ENCODE measurements at regions not wholly inside any gene's neighbourhood (a gene's known extent, or its start where the extent isn't known, plus 50 kb on each side); places are given as distances from the start of the nearest gene placed in this dataset.

DNA sequence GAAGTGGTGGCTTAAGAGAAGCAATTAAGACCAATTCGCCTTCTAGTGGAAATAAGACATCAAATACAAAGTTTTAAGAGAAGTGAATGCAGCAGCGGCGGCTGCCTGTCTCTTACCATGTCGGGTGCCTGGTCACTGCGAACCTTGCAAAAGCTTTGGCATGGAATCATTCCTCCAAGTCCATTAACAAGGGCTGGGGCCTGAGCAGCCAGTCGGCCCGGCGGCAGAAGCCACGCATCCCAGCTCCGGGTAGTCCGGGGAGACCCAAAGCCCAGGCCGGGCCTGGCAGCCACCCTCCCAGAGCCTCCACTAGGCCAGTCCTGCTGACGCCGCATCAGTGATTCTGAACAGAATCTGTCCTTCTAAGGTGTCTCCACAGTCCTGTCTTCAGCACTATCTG lies 321.0 kb downstream of the TMEM121 start:
- H3K27ac Mint-ChIP-seq (ENCODE audit: unreplicated experiment), result no peak overlapping the region
- H3K9me3 Mint-ChIP-seq (ENCODE audit: unreplicated experiment), result peaks cover 25% of the 10 kb centered on the region
- H3K4me2 ChIP-seq (ENCODE audit: low read length), result no peak overlapping the region
- no peaks in the 10 kb centered on the region for H3K79me2 ChIP-seq (ENCODE audit: insufficient read depth, low read length)
- FAIRE-seq, result no peak
- no peak overlapping the region for H2AFZ ChIP-seq (ENCODE audit: low read depth, low read length)
- TF ChIP-seq, protein P1, sequence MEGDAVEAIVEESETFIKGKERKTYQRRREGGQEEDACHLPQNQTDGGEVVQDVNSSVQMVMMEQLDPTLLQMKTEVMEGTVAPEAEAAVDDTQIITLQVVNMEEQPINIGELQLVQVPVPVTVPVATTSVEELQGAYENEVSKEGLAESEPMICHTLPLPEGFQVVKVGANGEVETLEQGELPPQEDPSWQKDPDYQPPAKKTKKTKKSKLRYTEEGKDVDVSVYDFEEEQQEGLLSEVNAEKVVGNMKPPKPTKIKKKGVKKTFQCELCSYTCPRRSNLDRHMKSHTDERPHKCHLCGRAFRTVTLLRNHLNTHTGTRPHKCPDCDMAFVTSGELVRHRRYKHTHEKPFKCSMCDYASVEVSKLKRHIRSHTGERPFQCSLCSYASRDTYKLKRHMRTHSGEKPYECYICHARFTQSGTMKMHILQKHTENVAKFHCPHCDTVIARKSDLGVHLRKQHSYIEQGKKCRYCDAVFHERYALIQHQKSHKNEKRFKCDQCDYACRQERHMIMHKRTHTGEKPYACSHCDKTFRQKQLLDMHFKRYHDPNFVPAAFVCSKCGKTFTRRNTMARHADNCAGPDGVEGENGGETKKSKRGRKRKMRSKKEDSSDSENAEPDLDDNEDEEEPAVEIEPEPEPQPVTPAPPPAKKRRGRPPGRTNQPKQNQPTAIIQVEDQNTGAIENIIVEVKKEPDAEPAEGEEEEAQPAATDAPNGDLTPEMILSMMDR (IDR thresholded peaks at IDR 0.05; ENCODE audit: insufficient read depth, low read depth, low read length), result no peak
- no peak for TF ChIP-seq EZH2 (IDR thresholded peaks at IDR 0.05; ENCODE audit: insufficient read depth, low read length)
- no peaks in the 10 kb centered on the region for H3K36me3 Mint-ChIP-seq (ENCODE audit: low read depth, unreplicated experiment)
- peaks cover 15% of the 10 kb centered on the region for H3K9me3 ChIP-seq (ENCODE audit: insufficient read depth, low read depth, low read length)
- H4K20me1 ChIP-seq (ENCODE audit: insufficient read depth, low read length), result no peaks in the 10 kb centered on the region
- H3K4me1 ChIP-seq (ENCODE audit: insufficient read depth, low read length), result no peaks in the 10 kb centered on the region
- no peak for DNase-seq (ENCODE audit: low read depth)
- no peak overlapping the region for H3K4me3 Mint-ChIP-seq (ENCODE audit: unreplicated experiment)
- H3K4me1 Mint-ChIP-seq (ENCODE audit: low read depth, unreplicated experiment), result no peaks in the 10 kb centered on the region
- no peak overlapping the region for H3K9ac ChIP-seq (ENCODE audit: low read length)
- H3K4me3 ChIP-seq (ENCODE audit: insufficient read depth, low read depth, low read length), result no peak overlapping the region
- H3K36me3 ChIP-seq (ENCODE audit: insufficient read depth, low read length), result no peaks in the 10 kb centered on the region
- no peaks in the 10 kb centered on the region for H3K27me3 ChIP-seq (ENCODE audit: insufficient read depth, low read length)
- no peaks in the 10 kb centered on the region for H3K27me3 Mint-ChIP-seq (ENCODE audit: low read depth, unreplicated experiment)
- H3K27ac ChIP-seq (ENCODE audit: low read depth, low read length), result no peak overlapping the region

DNA sequence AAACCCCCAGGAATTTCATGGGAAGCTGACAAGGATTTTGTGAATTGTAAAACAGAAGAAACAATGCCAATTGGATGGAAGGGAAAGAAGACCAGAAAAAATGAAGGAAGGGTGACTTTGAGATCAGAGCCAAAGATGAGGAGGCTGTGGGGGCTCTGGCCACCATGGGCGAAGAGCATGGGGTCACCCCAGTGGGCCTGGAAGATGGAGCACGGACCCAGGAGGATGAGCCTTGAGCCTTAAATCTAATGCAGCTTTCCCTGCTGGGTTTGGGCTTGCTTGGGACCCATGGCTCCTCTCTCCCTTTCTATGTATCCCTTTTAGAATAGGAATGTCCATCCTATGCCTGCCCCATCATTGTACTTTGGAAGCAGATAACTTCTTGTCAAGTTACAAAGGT lies 322.2 kb downstream of the TMEM121 start:
- no peaks in the 10 kb centered on the region for H3K36me3 ChIP-seq (ENCODE audit: insufficient read depth, low read length)
- H3K9ac ChIP-seq (ENCODE audit: low read length), result no peak overlapping the region
- Mint-ChIP-seq H3K27me3 (ENCODE audit: low read depth, unreplicated experiment) (no peaks in the 10 kb centered on the region), H3K4me3 (ENCODE audit: unreplicated experiment) (no peak overlapping the region), H3K4me1 (ENCODE audit: low read depth, unreplicated experiment) (no peaks in the 10 kb centered on the region), H3K27ac (ENCODE audit: unreplicated experiment) (no peak overlapping the region), H3K36me3 (ENCODE audit: low read depth, unreplicated experiment) (no peaks in the 10 kb centered on the region), H3K9me3 (ENCODE audit: unreplicated experiment) (peaks cover 23% of the 10 kb centered on the region)
- H4K20me1 ChIP-seq (ENCODE audit: insufficient read depth, low read length), result no peaks in the 10 kb centered on the region
- H3K27me3 ChIP-seq (ENCODE audit: insufficient read depth, low read length), result no peaks in the 10 kb centered on the region
- TF ChIP-seq EZH2 (IDR thresholded peaks at IDR 0.05; ENCODE audit: insufficient read depth, low read length), result no peak
- TF ChIP-seq, protein P1 (IDR thresholded peaks at IDR 0.05; ENCODE audit: insufficient read depth, low read depth, low read length), result no peak
- H3K4me3 ChIP-seq (ENCODE audit: insufficient read depth, low read depth, low read length), result no peak overlapping the region
- H3K4me2 ChIP-seq (ENCODE audit: low read length), result no peak overlapping the region
- no peaks in the 10 kb centered on the region for H3K4me1 ChIP-seq (ENCODE audit: insufficient read depth, low read length)
- FAIRE-seq (no peak), DNase-seq (ENCODE audit: low read depth) (no peak)
- no peak overlapping the region for H3K27ac ChIP-seq (ENCODE audit: low read depth, low read length)
- peaks cover 16% of the 10 kb centered on the region for H3K9me3 ChIP-seq (ENCODE audit: insufficient read depth, low read depth, low read length)
- H2AFZ ChIP-seq (ENCODE audit: low read depth, low read length), result no peak overlapping the region
- H3K79me2 ChIP-seq (ENCODE audit: insufficient read depth, low read length), result no peaks in the 10 kb centered on the region

DNA sequence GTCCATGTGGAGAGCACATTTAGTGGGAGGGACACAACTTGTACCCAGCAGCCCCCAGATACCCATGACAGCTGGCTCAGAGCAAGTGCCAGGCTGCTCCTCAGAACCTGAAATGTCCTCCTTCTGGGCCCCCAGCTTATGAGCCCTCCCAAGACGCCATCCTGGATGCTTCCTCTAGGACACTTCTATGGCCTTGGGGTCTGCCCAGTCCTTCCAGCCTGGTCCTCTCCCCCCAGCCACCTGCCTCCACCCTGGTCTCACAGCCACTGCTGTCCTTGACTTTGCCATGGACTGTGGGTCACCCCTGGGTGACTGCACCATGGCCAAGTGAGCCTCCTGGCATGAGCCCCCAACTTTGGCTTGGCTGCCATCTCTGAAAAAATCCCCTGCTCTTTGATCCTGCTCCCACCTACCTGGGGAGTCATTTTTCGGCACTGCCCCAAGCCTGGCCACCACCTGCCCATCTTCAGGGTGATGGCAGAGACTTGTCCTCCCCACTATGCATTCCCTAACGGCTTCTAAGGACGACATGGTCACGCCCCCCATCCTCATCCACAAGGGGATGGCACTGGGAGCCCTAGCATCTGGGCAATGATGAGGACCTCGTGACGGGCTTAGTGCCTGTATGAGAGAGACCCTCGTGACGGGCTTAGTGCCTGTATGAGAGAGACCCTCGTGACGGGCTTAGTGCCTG lies 323.7 kb downstream of the TMEM121 start:
- Histone ChIP-seq H3K79me2 (ENCODE audit: insufficient read depth, low read length) (no peaks in the 10 kb centered on the region), H3K36me3 (ENCODE audit: insufficient read depth, low read length) (no peaks in the 10 kb centered on the region), H3K9me3 (ENCODE audit: insufficient read depth, low read depth, low read length) (peaks cover 21% of the 10 kb centered on the region), H3K9ac (ENCODE audit: low read length) (no peak overlapping the region), H2AFZ (ENCODE audit: low read depth, low read length) (no peak overlapping the region), H3K4me1 (ENCODE audit: insufficient read depth, low read length) (no peaks in the 10 kb centered on the region), H3K27ac (ENCODE audit: low read depth, low read length) (no peak overlapping the region), H3K27me3 (ENCODE audit: insufficient read depth, low read length) (no peaks in the 10 kb centered on the region), H3K4me3 (ENCODE audit: insufficient read depth, low read depth, low read length) (no peak overlapping the region), H3K4me2 (ENCODE audit: low read length) (no peak overlapping the region), H4K20me1 (ENCODE audit: insufficient read depth, low read length) (no peaks in the 10 kb centered on the region)
- no peak for DNase-seq (ENCODE audit: low read depth)
- no peak for FAIRE-seq
- Mint-ChIP-seq H3K9me3 (ENCODE audit: unreplicated experiment) (peaks cover 26% of the 10 kb centered on the region), H3K27ac (ENCODE audit: unreplicated experiment) (no peak overlapping the region), H3K4me1 (ENCODE audit: low read depth, unreplicated experiment) (no peaks in the 10 kb centered on the region), H3K4me3 (ENCODE audit: unreplicated experiment) (no peak overlapping the region), H3K36me3 (ENCODE audit: low read depth, unreplicated experiment) (no peaks in the 10 kb centered on the region), H3K27me3 (ENCODE audit: low read depth, unreplicated experiment) (no peaks in the 10 kb centered on the region)
- no peak for TF ChIP-seq EZH2 (IDR thresholded peaks at IDR 0.05; ENCODE audit: insufficient read depth, low read length)
- TF ChIP-seq, protein P1 (IDR thresholded peaks at IDR 0.05; ENCODE audit: insufficient read depth, low read depth, low read length), result no peak
